GM23338 (cell line): ENCODE measurements at regions not wholly inside any gene's neighbourhood (a gene's known extent, or its start where the extent isn't known, plus 50 kb on each side); places are given as distances from the start of the nearest gene placed in this dataset.

Experiments
- CREB1 ChIP-seq: fragments of 250-450 bp; sonication (Bioruptor Pico); IDR thresholded peaks from 2 replicates; pipeline ENCODE4 v1.5.0; 2020; ENCODE audit warnings: low read depth, mild to moderate bottlenecking, moderate library complexity
- CTCF ChIP-seq, 2 experiments: fragments of 200-600 bp in 1 of 2; sonication (generic) in 1 of 2; conservative IDR thresholded peaks; 2 replicates each; pipeline versions ENCODE4 v1.5.1 to v1.6.1; 2016 to 2017; ENCODE audit warnings: antibody characterized with exemption in 2 of 2, low read depth in 2 of 2, mild to moderate bottlenecking in 2 of 2, moderate library complexity in 1 of 2
- EZH2 ChIP-seq: fragments of 200-600 bp; sonication (generic); IDR thresholded peaks from one replicate; pipeline ENCODE4 v1.8.0; 2017; ENCODE audit warnings: antibody characterized with exemption, mild to moderate bottlenecking, low read depth; ENCODE audit not compliant: unreplicated experiment
- EZH2phosphoT487 ChIP-seq: fragments of 200-600 bp; sonication (generic); IDR thresholded peaks from one replicate; pipeline ENCODE4 v1.8.1; 2018; ENCODE audit warnings: antibody characterized with exemption; ENCODE audit not compliant: unreplicated experiment
- JUNB ChIP-seq: IDR thresholded peaks from one replicate; pipeline ENCODE4 v1.6.1; 2016; ENCODE audit warnings: antibody characterized with exemption; ENCODE audit not compliant: unreplicated experiment
- POLR2AphosphoS5 ChIP-seq: IDR thresholded peaks from 2 replicates; pipeline ENCODE4 v1.6.1; 2016; ENCODE audit warnings: antibody characterized with exemption, low read depth

GRCh38 chr11:134664447-134665187 lies 252.6 kb upstream of the B3GAT1 start:
- no peak for TF ChIP-seq EZH2
- no peak for TF ChIP-seq CTCF (conservative IDR thresholded peaks at IDR 0.05; ENCODE audit: low read depth in 2 of 2)
- no peak for TF ChIP-seq EZH2phosphoT487
- no peak for TF ChIP-seq CREB1 (CRISPR knock-in tag)
- no peak for TF ChIP-seq POLR2AphosphoS5
- no peak for TF ChIP-seq JUNB
